DMS114 treated with DMSO at 0.1 percent for 48 hours (cell line): ENCODE measurements at regions not wholly inside any gene's neighbourhood (a gene's known extent, or its start where the extent isn't known, plus 50 kb on each side); places are given as distances from the start of the nearest gene placed in this dataset.
"Not testable (repeated sequence)": the region's sequence is repeated elsewhere in the genome, so short reads cannot be mapped to it uniquely, and the experiment has no call there.

Experiments
- DNase-seq: peaks from one replicate; lab custom pipeline; 2025; ENCODE audit not compliant: unreplicated experiment; lab: John Stamatoyannopoulos, UW

DNA sequence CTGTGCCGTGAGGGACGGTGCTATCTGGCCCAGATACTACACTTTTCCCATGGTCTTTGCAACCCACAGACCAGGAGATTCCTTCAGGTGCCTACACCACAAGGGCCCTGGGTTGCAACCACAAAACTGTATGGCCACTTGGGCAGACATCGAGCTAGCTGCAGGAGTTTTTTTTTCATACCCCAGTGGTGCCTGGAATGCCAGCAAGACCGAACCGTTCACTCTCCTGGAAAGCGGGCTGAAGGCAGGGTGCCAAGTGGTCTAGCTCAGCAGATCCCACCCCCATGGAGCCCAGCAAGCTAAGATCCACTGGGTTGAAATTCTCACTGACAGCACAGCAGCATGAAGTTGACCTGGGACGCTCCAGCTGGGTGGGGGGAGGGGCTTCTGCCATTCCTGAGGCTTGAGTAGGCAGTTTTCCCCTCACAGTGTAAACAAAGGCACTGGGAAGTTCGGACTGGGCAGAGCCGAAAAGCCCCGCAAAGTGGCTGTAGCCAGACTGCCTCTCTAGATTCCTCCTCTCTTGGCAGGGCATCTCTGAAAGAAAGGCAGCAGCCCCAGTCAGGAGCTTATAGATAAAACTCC, 638.9 kb downstream of the SLC16A7 start:
- not testable (repeated sequence) for DNase-seq

DNA sequence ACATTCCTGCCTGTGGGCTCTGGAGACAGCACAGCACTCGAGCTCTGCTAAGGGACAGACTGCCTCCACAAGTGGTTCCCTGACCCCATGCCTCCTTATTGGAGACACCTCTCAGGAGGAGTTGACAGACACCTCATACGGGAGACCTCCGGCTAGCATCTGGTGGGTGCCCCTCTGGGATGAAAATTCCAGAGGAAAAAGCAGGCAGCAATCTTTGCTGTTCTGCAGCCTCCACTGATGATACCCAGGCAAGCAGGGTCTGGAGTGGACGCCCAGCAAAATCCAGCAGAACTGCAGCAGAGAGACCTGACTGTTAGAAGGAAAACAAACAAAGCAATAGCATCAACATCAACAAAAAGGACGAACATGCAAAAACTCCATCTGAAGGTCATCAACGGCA, 639.4 kb downstream of the SLC16A7 start:
- DNase-seq: no peak

DNA sequence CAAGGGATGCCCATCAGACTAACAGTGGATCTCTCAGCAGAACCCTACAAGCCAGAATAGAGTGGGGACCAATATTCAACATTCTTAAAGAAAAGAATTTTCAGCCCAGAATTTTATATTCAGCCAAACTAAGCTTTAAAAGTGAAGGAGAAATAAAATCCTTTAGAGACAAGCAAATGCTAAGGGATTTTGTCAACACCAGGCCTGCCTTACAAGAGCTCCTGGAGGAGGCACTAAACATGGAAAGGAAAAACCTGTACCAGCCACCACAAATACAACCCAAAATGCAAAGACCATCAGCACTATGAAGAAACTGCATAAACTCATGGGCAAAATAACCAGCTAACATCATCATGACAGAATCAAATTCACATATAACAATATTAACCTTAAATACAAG, 640.6 kb downstream of the SLC16A7 start:
- DNase-seq: not testable (repeated sequence)

DNA sequence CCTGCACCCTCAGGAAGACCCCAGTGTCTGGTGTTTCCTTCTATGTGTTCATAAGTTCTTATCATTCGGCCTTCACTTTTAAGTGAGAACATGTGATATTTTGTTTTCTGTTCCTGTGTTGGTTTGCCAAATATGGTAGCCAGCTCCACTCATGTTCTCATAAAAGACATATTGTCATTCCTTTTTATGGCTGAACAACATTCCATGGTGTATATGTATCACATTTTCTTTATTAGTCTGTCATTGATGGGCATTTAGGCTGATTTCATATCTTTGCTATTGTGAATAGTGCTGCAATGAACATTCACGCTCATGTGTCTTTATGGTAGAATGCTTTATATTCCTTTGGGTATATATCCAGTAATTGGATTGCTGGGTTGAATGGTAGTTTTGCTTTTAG, 645.1 kb downstream of the SLC16A7 start:
- DNase-seq: no peak

DNA sequence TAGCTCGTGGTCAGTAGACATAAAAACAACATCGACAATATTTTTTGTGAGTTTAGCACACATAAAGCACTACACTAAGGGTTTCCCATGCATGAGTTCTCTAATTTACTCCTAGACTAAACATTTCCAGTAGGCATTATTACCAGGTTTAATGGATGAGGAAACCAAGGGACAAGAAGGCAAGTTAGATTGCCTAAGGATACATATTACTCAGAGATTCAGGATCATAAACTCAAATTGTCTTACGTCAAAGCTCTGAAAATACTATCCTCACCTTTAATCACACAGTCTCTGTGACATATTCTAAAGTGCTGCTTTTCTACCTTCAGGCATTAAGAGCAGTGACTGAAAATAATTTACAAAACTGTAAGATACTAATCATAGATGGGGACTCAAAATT, 655.3 kb downstream of the SLC16A7 start:
- DNase-seq: no peak

DNA sequence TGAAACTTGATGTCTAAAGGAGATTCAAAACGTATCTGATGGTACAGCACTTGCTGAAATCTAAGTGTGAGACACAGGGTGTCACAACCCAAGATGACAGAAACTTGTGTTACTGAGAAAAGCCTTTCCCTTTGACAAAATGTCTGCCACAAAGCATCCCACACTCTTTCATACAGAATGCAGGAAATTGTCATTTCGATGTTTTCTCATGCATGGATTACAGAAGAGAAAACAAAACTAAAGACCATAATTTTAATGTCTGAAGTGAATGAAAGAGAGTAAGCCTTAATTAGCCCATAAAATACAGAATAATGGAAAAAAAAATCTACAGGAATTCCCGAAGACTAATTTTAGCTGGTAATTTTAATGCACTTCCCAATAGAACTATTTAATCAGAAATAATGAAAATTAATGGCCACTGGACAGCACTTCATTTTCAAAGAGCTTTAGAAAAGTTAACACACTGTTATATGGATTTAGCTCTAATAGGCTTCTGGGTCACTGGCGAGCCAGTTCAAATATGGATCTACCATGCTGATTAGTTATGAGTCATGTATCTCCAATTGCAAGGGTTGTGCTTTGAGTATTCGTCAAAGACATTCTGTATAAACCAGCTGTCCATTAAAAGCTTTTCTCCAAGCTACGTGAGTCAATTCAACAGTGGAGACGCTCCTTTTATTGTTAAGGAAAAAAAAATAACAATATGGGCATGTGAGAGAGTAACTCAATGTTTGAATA, 656.7 kb downstream of the SLC16A7 start:
- no peak for DNase-seq

DNA sequence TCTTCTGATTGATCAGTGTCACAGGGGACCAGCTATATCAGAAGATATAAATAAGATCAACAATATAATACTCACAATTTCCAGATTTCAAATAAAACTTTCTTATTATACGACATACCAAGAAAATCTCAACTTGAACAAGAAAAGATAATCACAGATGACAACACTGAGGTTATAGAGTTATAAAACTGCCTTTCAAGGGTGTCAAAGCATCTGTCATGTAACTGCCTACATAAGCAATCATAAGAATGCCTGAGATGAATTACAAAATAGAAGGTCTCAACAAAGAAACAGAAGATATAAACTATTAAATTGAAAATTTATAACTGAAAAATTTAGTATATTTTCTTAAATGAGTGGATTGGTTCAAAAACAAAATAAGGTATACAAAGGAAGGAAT, 659.2 kb downstream of the SLC16A7 start:
- no peak for DNase-seq

DNA sequence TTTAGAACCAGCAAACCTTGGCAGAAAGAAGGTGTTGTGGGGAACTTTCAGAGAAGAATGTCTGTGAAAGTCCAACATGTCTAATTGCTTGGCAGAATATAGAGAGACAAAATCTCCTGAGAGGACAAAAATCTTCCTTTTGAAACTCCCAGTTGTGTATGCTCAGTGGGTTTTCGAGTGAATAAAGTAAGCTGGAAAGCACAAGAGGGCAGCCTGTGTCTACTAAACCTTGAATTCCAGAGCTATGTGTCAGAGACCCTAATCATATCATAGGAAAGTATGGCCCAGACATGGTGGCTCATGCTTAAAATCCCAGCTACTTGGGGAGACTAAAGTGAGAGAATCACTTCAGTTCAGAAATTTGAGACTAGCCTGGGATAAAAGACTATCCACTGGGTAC, 661.2 kb downstream of the SLC16A7 start:
- DNase-seq: no peak

DNA sequence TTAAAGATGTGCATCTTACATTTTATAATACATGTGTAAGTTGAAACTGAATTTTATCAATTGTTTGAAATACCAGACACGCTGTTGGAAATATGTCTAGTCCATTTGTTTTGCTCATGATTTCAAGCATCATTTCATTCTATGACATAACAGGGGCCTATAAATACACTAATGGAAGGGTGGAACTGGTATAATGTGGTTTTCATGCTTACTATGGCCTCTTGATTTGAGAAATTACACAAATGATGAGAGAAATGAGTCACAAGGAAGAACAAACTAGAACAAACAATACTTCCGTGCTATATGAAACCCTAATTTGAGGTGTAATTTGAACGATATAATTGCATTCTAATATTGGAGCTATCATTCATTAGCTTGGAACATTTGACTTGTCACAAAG, 663.4 kb downstream of the SLC16A7 start:
- DNase-seq: no peak

DNA sequence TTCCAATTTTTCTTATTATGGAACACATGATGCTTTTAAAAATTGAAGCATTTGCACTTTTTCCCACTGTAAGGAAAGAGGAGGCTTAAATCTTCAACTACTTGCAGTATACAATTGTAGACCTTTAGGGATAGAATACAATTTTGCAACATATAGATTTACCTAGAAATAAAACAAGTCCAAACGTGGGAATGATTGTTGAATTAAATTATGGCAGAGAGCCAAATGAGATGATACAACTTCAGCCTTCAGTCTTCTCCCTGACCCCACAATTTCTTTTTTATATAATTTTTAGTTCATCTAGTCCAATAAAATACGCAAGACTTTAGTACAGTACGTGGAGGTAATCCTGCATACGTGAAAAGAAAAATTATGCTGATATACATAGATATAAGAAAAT, 666.5 kb downstream of the SLC16A7 start:
- DNase-seq: no peak

DNA sequence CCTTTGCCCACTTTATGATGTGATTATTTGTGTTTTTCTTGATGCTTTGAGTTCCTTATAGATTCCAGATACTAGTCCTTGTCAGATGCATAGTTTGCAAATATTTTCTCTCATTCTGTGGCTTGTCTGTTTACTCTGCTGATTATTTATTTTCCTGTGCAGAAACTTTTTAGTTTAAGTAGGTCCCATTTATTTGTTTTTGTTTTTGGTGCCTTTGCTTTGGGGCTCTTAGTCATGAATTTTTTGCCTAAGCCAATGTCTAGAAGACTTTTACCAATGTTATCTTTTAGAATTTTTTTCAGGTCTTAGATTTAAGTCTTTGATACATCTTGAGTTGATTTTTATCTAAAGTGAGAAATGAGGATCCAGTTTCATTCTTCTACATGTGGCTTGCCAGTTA, 667.3 kb downstream of the SLC16A7 start:
- no peak for DNase-seq

DNA sequence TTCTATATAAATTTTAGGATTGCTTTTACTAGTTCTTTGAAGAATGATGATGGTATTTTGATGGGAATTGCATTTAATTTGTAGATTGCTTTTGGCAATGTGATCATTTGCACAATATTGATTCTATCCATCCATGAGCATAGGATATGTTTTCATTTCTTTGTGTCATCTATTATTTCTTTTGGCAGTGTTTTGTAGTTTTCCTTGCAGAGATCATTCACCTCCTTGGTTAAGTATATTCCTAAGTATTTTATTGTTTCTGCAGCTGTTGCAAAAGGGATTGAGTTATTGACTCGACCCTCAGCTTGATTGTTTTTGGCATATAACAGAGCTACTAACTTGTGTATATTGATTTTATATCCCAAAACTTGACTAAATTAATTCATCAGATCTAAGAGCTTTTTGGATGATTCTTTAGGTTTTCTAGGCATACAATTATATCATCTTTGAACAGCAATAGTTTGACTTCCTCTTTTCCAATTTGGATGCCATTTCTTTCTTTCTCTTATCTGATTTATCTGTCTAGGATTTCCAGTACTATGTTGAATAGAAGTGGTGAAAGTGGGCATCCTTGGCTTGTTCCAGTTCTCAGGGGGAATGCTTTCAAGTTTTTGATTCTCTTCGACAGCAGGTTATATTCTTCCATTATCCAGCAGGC, 668.1 kb downstream of the SLC16A7 start:
- no peak for DNase-seq

DNA sequence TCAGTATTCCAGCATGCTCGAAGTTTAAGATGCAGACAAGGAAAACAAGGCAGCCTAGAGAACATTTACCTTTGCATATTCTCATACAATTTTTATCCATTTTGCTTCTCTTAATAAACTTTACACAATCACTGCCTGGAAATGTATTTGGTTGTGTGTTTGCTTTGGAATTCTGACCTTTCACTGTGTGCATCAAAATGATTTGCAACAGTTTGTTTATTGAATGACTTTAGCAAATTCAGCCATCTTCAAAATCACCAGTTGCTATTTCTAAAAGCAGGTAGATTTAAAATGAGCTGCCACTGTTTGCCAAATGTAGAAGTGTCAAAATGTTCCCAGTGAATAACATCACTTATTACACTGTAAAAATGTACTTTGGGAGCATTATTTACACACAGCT, 669.9 kb downstream of the SLC16A7 start:
- no peak for DNase-seq

DNA sequence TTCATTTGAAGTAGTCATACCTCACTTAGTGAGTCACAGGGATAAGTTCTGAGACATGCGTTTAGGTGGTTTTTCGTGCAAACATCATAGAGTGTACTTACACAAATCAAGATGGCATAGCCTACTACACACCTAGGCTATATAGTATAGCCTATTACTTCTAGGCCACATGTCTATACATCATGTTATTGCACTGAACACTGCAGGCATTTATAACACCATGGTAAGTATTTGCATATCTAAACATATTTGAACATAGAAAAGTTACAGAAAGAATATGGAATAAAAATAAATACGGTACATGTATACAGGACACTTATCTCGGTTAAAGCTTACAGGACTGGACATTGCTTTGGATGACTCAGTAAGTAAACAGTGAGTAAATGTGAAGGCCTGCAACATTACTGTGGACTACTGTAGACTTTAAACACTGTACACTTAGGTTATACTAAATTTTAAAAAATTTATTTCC, 670.6 kb downstream of the SLC16A7 start:
- no peak for DNase-seq

DNA sequence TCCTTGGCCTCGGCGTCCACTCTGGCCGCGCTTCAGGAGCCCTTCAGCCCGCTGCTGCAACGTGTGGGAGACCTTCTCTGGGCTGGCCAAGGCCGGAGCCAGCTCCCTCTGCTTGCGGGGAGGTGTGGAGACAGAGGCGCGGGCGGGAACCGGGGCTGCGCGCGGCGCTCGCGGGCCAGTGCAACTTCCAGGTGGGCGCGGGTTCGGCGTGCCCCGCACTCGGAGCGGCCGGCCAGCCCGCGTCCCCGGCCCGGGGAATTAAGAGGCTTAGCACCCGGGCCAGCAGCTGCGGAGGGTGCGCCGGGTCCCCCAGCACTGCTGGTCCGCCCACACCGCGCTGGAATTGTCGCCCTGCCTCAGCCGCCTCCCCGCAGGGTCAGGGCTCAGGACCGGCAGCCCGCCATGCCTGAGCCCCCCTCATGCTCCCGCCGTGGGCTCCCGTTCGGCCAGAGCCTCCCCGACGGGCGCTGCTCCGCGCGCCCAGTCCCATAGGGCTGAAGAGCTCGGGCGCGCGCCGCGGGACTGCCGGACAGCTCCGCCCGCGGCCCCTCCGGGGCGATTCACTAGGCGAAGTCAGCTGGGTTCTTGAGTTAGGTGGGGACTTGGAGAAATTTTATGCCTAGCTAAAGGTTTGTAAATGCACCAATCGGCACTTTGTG, 673.9 kb downstream of the SLC16A7 start:
- DNase-seq: no peak

DNA sequence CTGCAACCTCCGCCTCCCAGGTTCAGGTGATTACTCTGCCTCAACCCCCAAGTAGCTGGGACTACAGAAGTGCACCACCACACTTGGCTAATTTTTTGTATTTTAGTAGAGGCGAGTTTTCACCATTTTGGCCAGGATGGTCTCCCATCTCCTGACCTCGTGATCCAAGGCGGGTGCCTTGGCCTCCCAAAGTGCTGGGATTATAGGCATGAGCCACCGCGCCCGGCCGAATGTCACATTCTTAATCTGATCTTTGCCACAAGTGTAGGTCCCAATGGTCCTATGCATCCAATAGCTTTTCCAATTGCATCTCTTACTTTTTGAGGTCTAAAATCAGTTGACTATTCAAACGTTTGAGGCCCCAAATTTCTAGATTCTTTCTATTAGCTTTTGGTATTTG, 676.0 kb downstream of the SLC16A7 start:
- DNase-seq: no peak

DNA sequence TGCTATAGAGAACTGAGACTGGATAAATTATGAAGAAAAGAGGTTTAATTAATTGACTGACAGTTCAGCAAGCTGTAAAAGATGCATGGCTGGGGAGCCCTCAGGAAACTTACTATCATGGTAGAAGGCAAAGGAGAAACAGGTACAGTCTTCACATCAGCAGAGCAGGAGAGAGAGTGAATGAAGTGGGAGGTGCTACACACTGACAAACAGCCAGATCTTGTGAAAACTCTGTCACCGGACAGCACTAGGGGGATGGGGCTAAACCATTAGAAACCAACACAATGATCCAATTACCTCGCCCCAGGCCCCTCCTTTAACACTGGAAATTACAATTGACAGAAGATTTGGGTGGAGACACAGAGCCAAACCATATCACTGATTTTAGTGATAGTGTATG, 682.4 kb downstream of the SLC16A7 start:
- DNase-seq: no peak

DNA sequence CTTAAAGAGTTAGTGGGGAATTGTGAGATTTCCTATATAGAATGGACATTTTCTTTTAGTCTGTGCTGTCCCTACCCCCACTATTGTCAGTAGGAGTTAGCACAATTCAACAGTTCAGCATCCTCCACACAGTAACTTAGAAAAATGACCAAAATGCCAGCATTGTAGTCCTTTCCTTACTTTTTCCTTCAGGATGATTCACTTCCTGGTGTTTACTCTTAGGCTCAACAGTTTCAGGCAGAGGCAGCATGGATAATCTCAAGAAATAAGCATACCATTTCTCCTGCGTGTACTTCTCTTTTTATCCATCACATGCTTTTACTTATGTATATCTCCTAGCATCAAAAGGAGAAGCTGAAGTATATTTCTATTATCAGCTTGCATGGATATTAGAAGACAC, 683.4 kb downstream of the SLC16A7 start:
- no peak for DNase-seq

DNA sequence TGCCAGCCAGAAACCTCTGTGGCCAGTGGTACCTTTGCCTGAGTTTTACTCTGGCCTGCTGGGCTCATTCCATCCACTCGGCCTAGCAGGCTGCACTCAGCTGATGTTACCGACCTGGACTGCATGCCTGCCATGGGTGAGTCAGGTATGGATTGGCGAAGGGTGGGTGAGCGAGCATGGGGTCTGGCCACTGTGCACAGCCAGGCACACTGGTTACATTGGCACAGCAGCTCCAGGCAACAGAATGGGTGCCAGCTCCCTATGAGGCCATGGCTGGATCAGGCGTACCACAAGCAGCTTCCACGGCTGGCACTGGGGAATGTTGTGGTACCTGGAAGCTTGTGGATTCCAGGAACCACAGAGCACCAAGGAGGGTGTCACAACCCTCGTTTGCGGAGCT, 685.7 kb downstream of the SLC16A7 start:
- DNase-seq: no peak

DNA sequence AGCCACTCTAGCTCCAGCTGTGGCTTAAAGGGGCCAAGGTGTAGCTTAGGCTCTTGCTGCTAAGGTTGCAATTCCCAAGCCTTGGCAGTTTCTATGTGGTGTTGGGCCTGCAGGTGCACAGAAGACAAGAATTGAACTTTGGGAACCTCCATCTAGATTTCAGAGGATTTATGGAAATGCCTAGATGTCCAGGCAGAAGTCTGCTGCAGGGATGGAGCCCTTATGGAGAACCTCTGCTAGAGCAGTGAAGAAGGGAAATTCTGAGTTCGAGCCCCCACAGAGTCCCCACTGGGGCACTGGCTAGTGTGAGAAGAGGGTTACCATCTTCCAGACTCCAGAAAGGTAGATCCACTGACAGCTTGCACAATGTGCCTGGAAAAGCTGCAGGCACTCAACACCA, 694.7 kb downstream of the SLC16A7 start:
- DNase-seq: no peak

DNA sequence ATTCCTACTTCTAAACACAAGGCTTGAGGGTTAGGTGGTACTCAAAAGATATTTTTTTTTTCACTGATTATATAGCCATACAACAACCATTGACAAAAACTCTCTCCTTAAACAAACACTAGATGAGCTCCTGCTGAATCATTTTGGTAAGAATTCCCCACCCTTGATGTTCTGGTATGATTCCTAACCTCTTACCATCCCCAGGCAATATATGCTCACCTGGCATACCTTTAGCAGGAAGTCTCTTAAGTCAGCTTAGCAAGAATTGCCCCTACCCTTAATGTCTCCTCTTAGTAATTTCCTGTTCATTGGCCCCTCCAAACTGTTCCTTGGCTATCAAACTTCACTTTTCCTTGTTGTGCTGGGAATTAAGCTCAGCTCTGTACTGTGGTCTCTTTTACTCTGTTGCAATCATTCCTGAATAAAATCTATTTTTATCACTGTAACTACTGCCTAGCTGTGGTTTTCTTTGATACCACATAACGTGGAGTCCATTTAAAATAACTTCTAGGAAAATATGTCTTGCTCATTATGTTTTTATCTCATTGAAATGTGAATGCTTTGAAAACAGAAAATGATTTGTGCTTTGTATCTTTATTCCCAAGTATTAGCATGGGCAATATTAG, 712.6 kb downstream of the SLC16A7 start:
- DNase-seq: no peak
